H1 (cell line): ENCODE measurements at regions not wholly inside any gene's neighbourhood (a gene's known extent, or its start where the extent isn't known, plus 50 kb on each side); places are given as distances from the start of the nearest gene placed in this dataset.

Source experiments
- CTCF ChIA-PET: fragments of 300-600 bp; sonication (Branson Sonifier 250); formaldehyde crosslinking; loops from one replicate; lab custom pipeline; 2021; ENCODE audit not compliant: partially characterized antibody; lab: Charles Lee
- POLR2A ChIA-PET: fragments of 300-600 bp; sonication (Branson Sonifier 250); formaldehyde crosslinking; loops from one replicate; lab custom pipeline; 2021; ENCODE audit warnings: inconsistent platforms; ENCODE audit not compliant: partially characterized antibody; lab: Charles Lee
- DNase-seq, 2 experiments: peaks; one replicate each; pipeline versions ENCODE4 v3.0.0 to v3.0.0-alpha.2; 2010 to 2022; ENCODE audit warnings: low spot score in 2 of 2, low read depth in 1 of 2, mixed read lengths in 1 of 2
- FAIRE-seq: peaks from 2 replicates; lab custom pipeline; 2011; peaks lifted over from hg19 to GRCh38; lab: Jason Lieb, UNC
- H2AFZ ChIP-seq: 2 replicates; pipeline ENCODE4 v1.8.1; 2012; ENCODE audit warnings: low read length, inconsistent platforms
- H2AK5ac ChIP-seq: 2 replicates; pipeline ENCODE4 v1.6.1; 2013; ENCODE audit warnings: low read depth, low read length
- H2BK120ac ChIP-seq: replicated peaks from 2 replicates; pipeline ENCODE3; 2013; ENCODE audit warnings: low read depth, low read length, inconsistent platforms
- H2BK12ac ChIP-seq: 2 replicates; pipeline ENCODE4 v1.6.1; 2013; ENCODE audit warnings: low read depth, low read length
- H2BK15ac ChIP-seq: 2 replicates; pipeline ENCODE4 v1.6.1; 2013; ENCODE audit warnings: low read length
- H2BK20ac ChIP-seq: 2 replicates; pipeline ENCODE4 v1.6.1; 2013; ENCODE audit warnings: low read length
- H2BK5ac ChIP-seq: 2 replicates; pipeline ENCODE4 v1.6.1; 2013; ENCODE audit warnings: low read depth, low read length
- H3K14ac ChIP-seq: 2 replicates; pipeline ENCODE4 v1.6.1; 2013; ENCODE audit warnings: inconsistent platforms; ENCODE audit not compliant: insufficient read length
- H3K18ac ChIP-seq: 2 replicates; pipeline ENCODE4 v1.6.1; 2013; ENCODE audit warnings: low read length; ENCODE audit errors: extremely low read depth
- H3K23ac ChIP-seq: 2 replicates; pipeline ENCODE4 v1.6.1; 2013; ENCODE audit warnings: inconsistent platforms; ENCODE audit not compliant: insufficient read length
- H3K23me2 ChIP-seq: 2 replicates; pipeline ENCODE4 v1.6.1; 2013; ENCODE audit warnings: low read depth, low read length
- H3K27ac ChIP-seq: 2 replicates; pipeline ENCODE4 v1.6.1; 2011; ENCODE audit warnings: low read depth, low read length, inconsistent platforms
- H3K27me3 ChIP-seq, 4 experiments: replicated peaks in 1 of 4; 1 replicate in 1 of 4; 2 replicates in 3 of 4; pipeline versions ENCODE4 v1.6.1 to v1.8.1; 2011 to 2013; ENCODE audit warnings: low read length in 3 of 4, mild to moderate bottlenecking in 3 of 4, inconsistent platforms in 2 of 4, mixed read lengths in 2 of 4, moderate library complexity in 1 of 4; ENCODE audit not compliant: control insufficient read depth in 3 of 4, insufficient read depth in 3 of 4; ENCODE audit errors: extremely low read depth in 1 of 4
- H3K36me3 ChIP-seq, 4 experiments: 2 replicates each; pipeline versions ENCODE4 v1.6.1 to v1.8.1; 2011 to 2013; ENCODE audit warnings: mild to moderate bottlenecking in 4 of 4, low read length in 3 of 4, moderate library complexity in 2 of 4, control low read depth in 1 of 4, inconsistent platforms in 1 of 4; ENCODE audit not compliant: insufficient read depth in 4 of 4, control insufficient read depth in 2 of 4
- H3K4ac ChIP-seq: replicated peaks from 2 replicates; pipeline ENCODE3; 2013; ENCODE audit warnings: low read length, low read depth, mixed read lengths, inconsistent platforms; ENCODE audit not compliant: insufficient read length
- H3K4me1 ChIP-seq, 4 experiments: replicated peaks in 1 of 4; 1 replicate in 1 of 4; 2 replicates in 3 of 4; pipeline versions ENCODE4 v1.6.1 to v1.8.1; 2011 to 2013; ENCODE audit warnings: low read length in 3 of 4, inconsistent platforms in 2 of 4, mixed read lengths in 1 of 4; ENCODE audit not compliant: insufficient read depth in 4 of 4, control insufficient read depth in 3 of 4
- H3K4me2 ChIP-seq, 2 experiments: 2 replicates each; pipeline versions ENCODE4 v1.6.1 to v1.8.1; 2011 to 2013; ENCODE audit warnings: low read depth in 2 of 2, low read length in 2 of 2, control low read depth in 1 of 2, inconsistent platforms in 1 of 2, mild to moderate bottlenecking in 1 of 2; ENCODE audit not compliant: insufficient read depth in 1 of 2
- H3K4me3 ChIP-seq, 4 experiments: fragments of 200-600, 300-600 bp in 1 of 4; sonication (generic), shearing (Covaris generic), sonication (Bioruptor Twin) in 1 of 4; 2 replicates each; pipeline versions ENCODE4 v1.5.1 to v1.8.1; 2011 to 2016; ENCODE audit warnings: low read length in 4 of 4, low read depth in 3 of 4, control low read depth in 2 of 4, inconsistent platforms in 2 of 4, mild to moderate bottlenecking in 2 of 4, mixed read lengths in 1 of 4, moderate library complexity in 1 of 4; ENCODE audit not compliant: insufficient read depth in 2 of 4; ENCODE audit errors: extremely low read depth in 1 of 4
- H3K56ac ChIP-seq: replicated peaks from 2 replicates; pipeline ENCODE3; 2013; ENCODE audit warnings: low read depth, mild to moderate bottlenecking, mixed read lengths, low read length, inconsistent platforms; ENCODE audit not compliant: insufficient read length
- H3K79me1 ChIP-seq: 2 replicates; pipeline ENCODE4 v1.6.1; 2013; ENCODE audit warnings: low read depth, low read length, control low read depth
- H3K79me2 ChIP-seq, 2 experiments: 2 replicates each; pipeline versions ENCODE4 v1.6.1 to v1.8.1; 2012 to 2013; ENCODE audit warnings: low read length in 2 of 2, mild to moderate bottlenecking in 2 of 2, inconsistent platforms in 1 of 2; ENCODE audit not compliant: insufficient read depth in 2 of 2, control insufficient read depth in 1 of 2
- H3K9ac ChIP-seq, 4 experiments: replicated peaks in 1 of 4; 1 replicate in 1 of 4; 2 replicates in 3 of 4; pipeline versions ENCODE4 v1.6.1 to v1.8.1; 2011 to 2013; ENCODE audit warnings: low read depth in 3 of 4, low read length in 3 of 4, control low read depth in 2 of 4, mild to moderate bottlenecking in 2 of 4, moderate library complexity in 2 of 4, inconsistent platforms in 1 of 4; ENCODE audit errors: extremely low read depth in 1 of 4
- H3K9me3 ChIP-seq, 2 experiments: 2 replicates each; pipeline versions ENCODE4 v1.6.1 to v1.8.1; 2012 to 2013; ENCODE audit warnings: mild to moderate bottlenecking in 2 of 2, moderate library complexity in 2 of 2, control low read depth in 1 of 2, inconsistent platforms in 1 of 2, low read depth in 1 of 2, low read length in 1 of 2, mixed read lengths in 1 of 2; ENCODE audit not compliant: insufficient read depth in 2 of 2
- H4K20me1 ChIP-seq, 2 experiments: replicated peaks in 1 of 2; 2 replicates each; pipeline versions ENCODE3 to v1.8.1; 2011 to 2013; ENCODE audit warnings: inconsistent platforms in 2 of 2, low read length in 2 of 2, mild to moderate bottlenecking in 1 of 2; ENCODE audit not compliant: insufficient read depth in 2 of 2, control insufficient read depth in 1 of 2
- H4K5ac ChIP-seq: 2 replicates; pipeline ENCODE4 v1.6.1; 2013; ENCODE audit warnings: low read length, low read depth, mixed read lengths, inconsistent platforms; ENCODE audit not compliant: insufficient read length
- H4K8ac ChIP-seq: 2 replicates; pipeline ENCODE4 v1.8.0; 2013; ENCODE audit warnings: mild to moderate bottlenecking, moderate library complexity, low read length, inconsistent platforms; ENCODE audit not compliant: insufficient read depth; ENCODE audit errors: extremely low read depth
- H4K91ac ChIP-seq: replicated peaks from 2 replicates; pipeline ENCODE3; 2013; ENCODE audit warnings: low read length, mixed read lengths, inconsistent platforms; ENCODE audit not compliant: insufficient read length
- SP1 ChIP-seq: IDR thresholded peaks from 2 replicates; pipeline ENCODE4 v1.6.1; 2011; ENCODE audit warnings: low read depth, low read length
- SRF ChIP-seq: IDR thresholded peaks from 2 replicates; pipeline ENCODE4 v1.6.1; 2011; ENCODE audit warnings: mild to moderate bottlenecking, low read depth, low read length, moderate library complexity
- WGBS, 2 experiments: shearing (Covaris generic) in 1 of 2; methylation state at CpG; one replicate each; pipeline versions ENCODE4 v1.1.6 to v1.1.7; 2013 to 2015; ENCODE audit warnings: low lambda C conversion rate in 2 of 2, mixed read lengths in 2 of 2, inconsistent platforms in 1 of 2, low coverage in 1 of 2, missing lambda C conversion rate in 1 of 2; ENCODE audit not compliant: insufficient replicate concordance in 2 of 2, insufficient coverage in 1 of 2, insufficient read length in 1 of 2; ENCODE audit errors: extremely low coverage in 1 of 2, missing lambda C conversion rate in 1 of 2; 5-methylcytosine and 5-hydroxymethylcytosine counted together

DNA sequence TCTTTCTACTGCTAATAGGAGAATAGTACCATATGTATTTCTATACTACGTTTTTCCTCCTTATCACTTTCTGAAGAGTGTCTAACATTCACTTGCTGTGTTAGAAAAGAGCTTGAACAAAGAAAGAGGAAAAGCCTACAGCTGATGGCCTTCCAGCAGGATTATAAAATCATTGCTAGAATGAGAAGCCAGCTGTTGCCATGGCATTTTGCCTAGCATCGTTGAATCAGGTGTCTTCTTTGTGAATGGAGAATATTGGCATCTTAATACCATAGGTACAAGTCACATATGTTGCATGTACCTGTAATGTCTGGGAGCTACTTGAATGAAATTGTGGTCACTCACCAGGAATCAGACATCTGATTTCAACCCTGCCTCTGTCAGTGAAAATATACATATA is 1174.9 kb downstream of the PCDH17 start:
- WGBS, 2 experiments = 82% methylated on average over 2 of the region's 2 CpGs; no CpG with 5 or more reads in 1 of the 2 experiments
- Histone ChIP-seq H3K27me3 (no peaks in the 10 kb centered on the region), H2AFZ (no peak overlapping the region)

More for the DNA sequence above, 1174.9 kb downstream of the PCDH17 start:
- H2BK20ac ChIP-seq = no peak overlapping the region
- ChIA-PET CTCF (no interaction called here), POLR2A (no interaction called here)
- no peak overlapping the region for H3K4me3 ChIP-seq
- FAIRE-seq = no peak
- H4K8ac ChIP-seq = no peak overlapping the region
- no peak overlapping the region for H3K27ac ChIP-seq
- no peak overlapping the region for H3K4ac ChIP-seq
- no peak overlapping the region for H2BK5ac ChIP-seq
- no peak overlapping the region for H2BK15ac ChIP-seq
- H3K9me3 ChIP-seq = no peaks in the 10 kb centered on the region
- no peaks in the 10 kb centered on the region for H4K20me1 ChIP-seq
- H3K14ac ChIP-seq = no peak overlapping the region
- no peak overlapping the region for H4K91ac ChIP-seq
- no peak overlapping the region for H4K5ac ChIP-seq
- TF ChIP-seq SP1 (no peak), SRF (no peak)
- TF ChIP-seq, all 59 proteins: peak for 0
- DNase-seq = no peak
- no peaks in the 10 kb centered on the region for H3K79me2 ChIP-seq
- H3K36me3 ChIP-seq = no peaks in the 10 kb centered on the region
- H2BK120ac ChIP-seq = no peak overlapping the region
- H3K9ac ChIP-seq = no peak overlapping the region
- no peak overlapping the region for H3K4me2 ChIP-seq
- no peaks in the 10 kb centered on the region for H3K79me1 ChIP-seq
- H2BK12ac ChIP-seq = no peak overlapping the region
- H3K4me1 ChIP-seq = no peaks in the 10 kb centered on the region
- H3K56ac ChIP-seq = no peak overlapping the region
- H2AK5ac ChIP-seq = no peak overlapping the region
- no peak overlapping the region for H3K23ac ChIP-seq
- H3K23me2 ChIP-seq = no peaks in the 10 kb centered on the region
- no peak overlapping the region for H3K18ac ChIP-seq
